ENCODE measurements at regions not wholly inside any gene's neighbourhood (a gene's known extent, or its start where the extent isn't known, plus 50 kb on each side); places are given as distances from the start of the nearest gene placed in this dataset.

DNA sequence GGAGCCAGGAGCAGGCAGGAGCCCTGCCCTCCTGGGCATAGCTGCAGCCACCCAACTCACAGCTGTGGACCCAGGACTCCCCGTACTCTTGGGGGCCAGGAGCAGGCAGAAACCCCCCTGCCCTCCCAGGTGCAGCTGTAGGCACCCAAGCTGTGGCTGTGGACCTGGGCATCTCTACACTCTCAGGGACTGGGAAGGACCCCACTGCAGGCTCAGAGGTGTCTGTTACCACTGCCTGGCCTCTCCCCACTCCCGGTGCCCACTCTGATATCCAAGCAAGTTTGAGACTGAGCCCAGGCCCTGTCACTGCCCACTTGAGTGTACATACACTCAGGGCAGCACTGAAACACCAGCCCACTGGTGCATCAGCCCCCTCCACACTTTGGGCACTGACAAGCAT is 193.5 kb upstream of the MANEA start:
- no peak overlapping the region for H3K27ac ChIP-seq (ENCODE audit: low read depth, low read length)
- no peak overlapping the region for H3K9ac ChIP-seq (ENCODE audit: extremely low read depth, low read length, poor library complexity, severe bottlenecking)
- Mint-ChIP-seq H3K4me3 (no peak overlapping the region), H3K27ac (no peak overlapping the region), H3K36me3 (ENCODE audit: low read depth) (peaks cover 48% of the 10 kb centered on the region), H3K27me3 (ENCODE audit: insufficient read depth) (no peaks in the 10 kb centered on the region), H3K4me1 (no peaks in the 10 kb centered on the region), H3K9me3 (peaks cover 47% of the 10 kb centered on the region)
- DNase-seq = no peak
- H3K9me3 ChIP-seq (ENCODE audit: control insufficient read depth, low read length) = peaks cover 30% of the 10 kb centered on the region
- TF ChIP-seq, protein P1, sequence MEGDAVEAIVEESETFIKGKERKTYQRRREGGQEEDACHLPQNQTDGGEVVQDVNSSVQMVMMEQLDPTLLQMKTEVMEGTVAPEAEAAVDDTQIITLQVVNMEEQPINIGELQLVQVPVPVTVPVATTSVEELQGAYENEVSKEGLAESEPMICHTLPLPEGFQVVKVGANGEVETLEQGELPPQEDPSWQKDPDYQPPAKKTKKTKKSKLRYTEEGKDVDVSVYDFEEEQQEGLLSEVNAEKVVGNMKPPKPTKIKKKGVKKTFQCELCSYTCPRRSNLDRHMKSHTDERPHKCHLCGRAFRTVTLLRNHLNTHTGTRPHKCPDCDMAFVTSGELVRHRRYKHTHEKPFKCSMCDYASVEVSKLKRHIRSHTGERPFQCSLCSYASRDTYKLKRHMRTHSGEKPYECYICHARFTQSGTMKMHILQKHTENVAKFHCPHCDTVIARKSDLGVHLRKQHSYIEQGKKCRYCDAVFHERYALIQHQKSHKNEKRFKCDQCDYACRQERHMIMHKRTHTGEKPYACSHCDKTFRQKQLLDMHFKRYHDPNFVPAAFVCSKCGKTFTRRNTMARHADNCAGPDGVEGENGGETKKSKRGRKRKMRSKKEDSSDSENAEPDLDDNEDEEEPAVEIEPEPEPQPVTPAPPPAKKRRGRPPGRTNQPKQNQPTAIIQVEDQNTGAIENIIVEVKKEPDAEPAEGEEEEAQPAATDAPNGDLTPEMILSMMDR (conservative IDR thresholded peaks at IDR 0.05) = no peak
- no peaks in the 10 kb centered on the region for H3K4me1 ChIP-seq (ENCODE audit: control insufficient read depth, insufficient read depth, low read length)
- H3K36me3 ChIP-seq (ENCODE audit: control insufficient read depth, insufficient read depth, low read length) = peaks cover 5% of the 10 kb centered on the region
- WGBS, 2 experiments (ENCODE audit: insufficient coverage in 1 of 2, insufficient read length in 1 of 2) = 80 to 97% methylated on average over 1 to 2 of the region's 2 CpGs
- H3K27me3 ChIP-seq (ENCODE audit: control insufficient read depth, insufficient read depth, low read length, poor library complexity, severe bottlenecking) = no peaks in the 10 kb centered on the region
- no peak overlapping the region for H3K4me3 ChIP-seq (ENCODE audit: low read length)

DNA sequence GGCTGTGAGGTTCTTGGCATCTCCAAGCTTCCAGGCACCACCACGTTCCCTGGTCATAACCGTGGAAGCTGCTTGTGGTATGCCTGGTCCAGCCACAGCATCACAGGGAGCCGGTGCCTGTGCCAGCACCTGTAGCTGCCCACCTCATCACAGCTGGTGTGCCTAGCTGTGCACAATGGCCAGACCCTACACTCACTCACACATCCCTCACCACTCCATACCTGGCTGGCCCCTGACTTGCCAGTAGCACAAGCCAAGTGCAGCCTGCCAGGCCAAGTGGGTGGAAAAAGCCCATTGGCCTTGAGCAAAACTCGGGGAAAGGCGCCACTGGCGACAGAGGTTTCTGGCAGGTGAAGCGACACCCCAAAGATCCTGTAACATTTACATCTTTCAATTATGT is 192.3 kb upstream of the MANEA start:
- no peaks in the 10 kb centered on the region for H3K27me3 ChIP-seq (ENCODE audit: control insufficient read depth, insufficient read depth, low read length, poor library complexity, severe bottlenecking)
- no peaks in the 10 kb centered on the region for H3K4me1 ChIP-seq (ENCODE audit: control insufficient read depth, insufficient read depth, low read length)
- no peaks in the 10 kb centered on the region for H3K27me3 Mint-ChIP-seq (ENCODE audit: insufficient read depth)
- no peak overlapping the region for H3K27ac ChIP-seq (ENCODE audit: low read depth, low read length)
- TF ChIP-seq, protein P1 (conservative IDR thresholded peaks at IDR 0.05) = no peak
- peaks cover 27% of the 10 kb centered on the region for H3K9me3 ChIP-seq (ENCODE audit: control insufficient read depth, low read length)
- peaks cover 40% of the 10 kb centered on the region for H3K36me3 Mint-ChIP-seq (ENCODE audit: low read depth)
- H3K4me3 ChIP-seq (ENCODE audit: low read length) = no peak overlapping the region
- peaks cover 5% of the 10 kb centered on the region for H3K36me3 ChIP-seq (ENCODE audit: control insufficient read depth, insufficient read depth, low read length)
- no peaks in the 10 kb centered on the region for H3K4me1 Mint-ChIP-seq
- no peak for DNase-seq
- no peak overlapping the region for H3K27ac Mint-ChIP-seq
- H3K9me3 Mint-ChIP-seq = peaks cover 37% of the 10 kb centered on the region
- no peak overlapping the region for H3K4me3 Mint-ChIP-seq
- 80 to 99% methylated on average over 1 to 7 of the region's 7 CpGs for WGBS, 2 experiments (ENCODE audit: insufficient coverage in 1 of 2, insufficient read length in 1 of 2)
- H3K9ac ChIP-seq (ENCODE audit: extremely low read depth, low read length, poor library complexity, severe bottlenecking) = no peak overlapping the region

DNA sequence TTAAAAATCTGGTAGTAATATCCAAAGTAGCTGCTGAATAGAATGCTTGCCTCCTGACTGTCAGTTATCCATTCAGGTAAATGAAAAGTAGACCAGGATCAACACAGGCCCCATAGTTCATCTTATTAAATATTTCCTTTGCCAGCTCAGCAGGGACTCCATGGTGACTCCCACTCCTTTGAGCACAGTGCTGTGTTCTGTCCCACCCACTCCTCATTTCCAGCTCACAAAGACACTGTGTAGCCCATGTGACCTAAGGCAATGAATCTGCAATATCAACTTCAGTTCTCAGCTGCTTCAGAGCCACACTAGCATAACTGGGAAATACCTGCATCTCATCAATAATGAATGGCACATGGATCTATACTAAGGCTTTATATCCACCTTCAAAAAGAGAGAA is 189.5 kb upstream of the MANEA start:
- no peaks in the 10 kb centered on the region for H3K27me3 Mint-ChIP-seq (ENCODE audit: insufficient read depth)

More for the DNA sequence above, 189.5 kb upstream of the MANEA start:
- Mint-ChIP-seq H3K27ac (no peak overlapping the region), H3K4me3 (no peak overlapping the region), H3K36me3 (ENCODE audit: low read depth) (peaks cover 38% of the 10 kb centered on the region), H3K9me3 (peaks cover 29% of the 10 kb centered on the region), H3K4me1 (no peaks in the 10 kb centered on the region)
- Histone ChIP-seq H3K36me3 (ENCODE audit: control insufficient read depth, insufficient read depth, low read length) (peaks cover 5% of the 10 kb centered on the region), H3K9ac (ENCODE audit: extremely low read depth, low read length, poor library complexity, severe bottlenecking) (no peak overlapping the region), H3K4me1 (ENCODE audit: control insufficient read depth, insufficient read depth, low read length) (no peaks in the 10 kb centered on the region), H3K4me3 (ENCODE audit: low read length) (no peak overlapping the region), H3K27ac (ENCODE audit: low read depth, low read length) (no peak overlapping the region), H3K9me3 (ENCODE audit: control insufficient read depth, low read length) (peaks cover 28% of the 10 kb centered on the region), H3K27me3 (ENCODE audit: control insufficient read depth, insufficient read depth, low read length, poor library complexity, severe bottlenecking) (no peaks in the 10 kb centered on the region)
- TF ChIP-seq, protein P1 (conservative IDR thresholded peaks at IDR 0.05) = no peak
- no peak for DNase-seq
